ENCODE measurements at regions not wholly inside any gene's neighbourhood (a gene's known extent, or its start where the extent isn't known, plus 50 kb on each side); places are given as distances from the start of the nearest gene placed in this dataset.

- intact Hi-C loops (cut with micrococcal nuclease): no loop called here
- ATAC-seq (no peak), DNase-seq (no peak)
- Histone ChIP-seq H3K4me3 (ENCODE audit: low read length) (no peak overlapping the region), H3K27me3 (ENCODE audit: control insufficient read depth, insufficient read depth, low read length) (no peaks in the 10 kb centered on the region), H3K27ac (ENCODE audit: low read length) (no peak overlapping the region), H3K9me3 (ENCODE audit: control insufficient read depth, insufficient read depth, low read length) (no peaks in the 10 kb centered on the region), H3K4me1 (ENCODE audit: control insufficient read depth, insufficient read depth, low read length) (no peaks in the 10 kb centered on the region), H3K36me3 (ENCODE audit: control insufficient read depth, insufficient read depth, low read length) (no peaks in the 10 kb centered on the region)
- H3K27ac Mint-ChIP-seq: no peak overlapping the region
- H3K4me1 Mint-ChIP-seq: peaks cover 5 to 6% of the 10 kb centered on the region in 2 donors
- TF ChIP-seq CTCF (IDR thresholded peaks at IDR 0.05): no peak
- no peaks in the 10 kb centered on the region for H3K9me3 Mint-ChIP-seq
- no peak overlapping the region for H3K4me3 Mint-ChIP-seq
- 56% methylated on average over 3 of the region's 4 CpGs for WGBS (ENCODE audit: insufficient coverage)
- H3K27me3 Mint-ChIP-seq (ENCODE audit: low read depth in 2 of 2): peaks cover 18 to 54% of the 10 kb centered on the region in 2 donors
- no peaks in the 10 kb centered on the region for H3K36me3 Mint-ChIP-seq
These were observed 360.1 kb downstream of the BARHL2 start for GRCh38 chr1:90356991-90357390.

GRCh38 chr1:90356101-90356500 lies 361.0 kb downstream of the BARHL2 start:
- Mint-ChIP-seq H3K9me3 (no peaks in the 10 kb centered on the region), H3K4me3 (no peak overlapping the region), H3K4me1 (no peaks in the 10 kb centered on the region), H3K36me3 (no peaks in the 10 kb centered on the region), H3K27me3 (ENCODE audit: low read depth in 2 of 2) (peaks cover 18 to 54% of the 10 kb centered on the region in 2 donors), H3K27ac (no peak overlapping the region)
- no peak for TF ChIP-seq CTCF (IDR thresholded peaks at IDR 0.05)
- ATAC-seq (no peak), DNase-seq (no peak)
- intact Hi-C loops (cut with micrococcal nuclease): no loop called here
- Histone ChIP-seq H3K4me3 (ENCODE audit: low read length) (no peak overlapping the region), H3K27me3 (ENCODE audit: control insufficient read depth, insufficient read depth, low read length) (no peaks in the 10 kb centered on the region), H3K27ac (ENCODE audit: low read length) (no peak overlapping the region), H3K4me1 (ENCODE audit: control insufficient read depth, insufficient read depth, low read length) (no peaks in the 10 kb centered on the region), H3K36me3 (ENCODE audit: control insufficient read depth, insufficient read depth, low read length) (no peaks in the 10 kb centered on the region), H3K9me3 (ENCODE audit: control insufficient read depth, insufficient read depth, low read length) (no peaks in the 10 kb centered on the region)
- WGBS (ENCODE audit: insufficient coverage): no CpG with 5 or more reads among the region's 3 CpGs

- Mint-ChIP-seq H3K4me1 (no peaks in the 10 kb centered on the region), H3K4me3 (no peak overlapping the region), H3K27me3 (ENCODE audit: low read depth in 2 of 2) (peaks cover 16 to 40% of the 10 kb centered on the region in 2 donors), H3K9me3 (peaks cover 0 to 3% of the 10 kb centered on the region in 2 donors), H3K36me3 (no peaks in the 10 kb centered on the region), H3K27ac (no peak overlapping the region)
- Histone ChIP-seq H3K27me3 (ENCODE audit: control insufficient read depth, insufficient read depth, low read length) (no peaks in the 10 kb centered on the region), H3K9me3 (ENCODE audit: control insufficient read depth, insufficient read depth, low read length) (no peaks in the 10 kb centered on the region), H3K4me1 (ENCODE audit: control insufficient read depth, insufficient read depth, low read length) (no peaks in the 10 kb centered on the region), H3K4me3 (ENCODE audit: low read length) (no peak overlapping the region), H3K27ac (ENCODE audit: low read length) (no peak overlapping the region), H3K36me3 (ENCODE audit: control insufficient read depth, insufficient read depth, low read length) (no peaks in the 10 kb centered on the region)
- DNase-seq (no peak), ATAC-seq (no peak)
- intact Hi-C loops (cut with micrococcal nuclease): no loop called here
- WGBS (ENCODE audit: insufficient coverage): 95% methylated on average over 2 of the region's 2 CpGs
- TF ChIP-seq CTCF (IDR thresholded peaks at IDR 0.05): no peak
These were observed 359.8 kb downstream of the ZNF326 start for GRCh38 chr1:90354704-90355103.

GRCh38 chr1:90351019-90351418 lies 356.1 kb downstream of the ZNF326 start:
- peaks cover 0 to 6% of the 10 kb centered on the region in 2 donors for H3K9me3 Mint-ChIP-seq
- Histone ChIP-seq H3K4me3 (ENCODE audit: low read length) (no peak overlapping the region), H3K36me3 (ENCODE audit: control insufficient read depth, insufficient read depth, low read length) (no peaks in the 10 kb centered on the region), H3K9me3 (ENCODE audit: control insufficient read depth, insufficient read depth, low read length) (no peaks in the 10 kb centered on the region), H3K27ac (ENCODE audit: low read length) (no peak overlapping the region), H3K4me1 (ENCODE audit: control insufficient read depth, insufficient read depth, low read length) (no peaks in the 10 kb centered on the region), H3K27me3 (ENCODE audit: control insufficient read depth, insufficient read depth, low read length) (no peaks in the 10 kb centered on the region)
- H3K36me3 Mint-ChIP-seq: no peaks in the 10 kb centered on the region
- 40% methylated on average over 2 of the region's 2 CpGs for WGBS (ENCODE audit: insufficient coverage)
- TF ChIP-seq CTCF (IDR thresholded peaks at IDR 0.05): no peak
- intact Hi-C loops (cut with micrococcal nuclease): no loop called here
- DNase-seq (no peak), ATAC-seq (no peak)
- H3K4me3 Mint-ChIP-seq: no peak overlapping the region
- no peaks in the 10 kb centered on the region for H3K4me1 Mint-ChIP-seq
- no peak overlapping the region for H3K27ac Mint-ChIP-seq
- peaks cover 12 to 23% of the 10 kb centered on the region in 2 donors for H3K27me3 Mint-ChIP-seq (ENCODE audit: low read depth in 2 of 2)

All from natural killer cell (primary cell).